SK-N-SH treated with all-trans-retinoic acid at 6 μM for 48 hours (cell line): ENCODE measurements at regions not wholly inside any gene's neighbourhood (a gene's known extent, or its start where the extent isn't known, plus 50 kb on each side); places are given as distances from the start of the nearest gene placed in this dataset.

ENCODE experiments used
- ATAC-seq: fragments of 200-7000 bp; cut with Tn5 transposase; 3 replicates; pipeline ENCODE4 v1.9.1; 2020; ENCODE audit warnings: mild to moderate bottlenecking, moderate library complexity
- ARNTL ChIP-seq: fragments of 450-650 bp; formaldehyde crosslinking; IDR thresholded peaks from 2 replicates; pipeline ENCODE4 v1.5.0; 2020; ENCODE audit warnings: low read depth, mild to moderate bottlenecking, moderate library complexity, borderline replicate concordance
- BACH2 ChIP-seq: fragments of 250-450 bp; sonication (Bioruptor Pico); IDR thresholded peaks from 2 replicates; pipeline ENCODE4 v1.9.0; 2021; ENCODE audit warnings: mild to moderate bottlenecking, borderline replicate concordance
- CREB5 ChIP-seq: fragments of 250-450 bp; sonication (Bioruptor Pico); IDR thresholded peaks from 2 replicates; pipeline ENCODE4 v1.5.1; 2020; ENCODE audit warnings: low read depth, mild to moderate bottlenecking, moderate library complexity
- CSDC2 ChIP-seq: fragments of 250-450 bp; sonication (Bioruptor Pico); IDR thresholded peaks from 2 replicates; pipeline ENCODE4 v1.5.0; 2020; ENCODE audit warnings: mild to moderate bottlenecking, moderate library complexity
- CSRNP3 ChIP-seq: fragments of 250-450 bp; sonication (Bioruptor Pico); IDR thresholded peaks from 2 replicates; pipeline ENCODE4 v1.5.1; 2021; ENCODE audit warnings: mild to moderate bottlenecking, moderate library complexity
- ESRRG ChIP-seq: fragments of 250-450 bp; sonication (Bioruptor Pico); IDR thresholded peaks from 2 replicates; pipeline ENCODE4 v1.6.1; 2021; ENCODE audit warnings: mild to moderate bottlenecking
- ISL1 ChIP-seq: fragments of 250-450 bp; sonication (Bioruptor Pico); IDR thresholded peaks from 2 replicates; pipeline ENCODE4 v2.1.2; 2022; ENCODE audit warnings: mild to moderate bottlenecking, moderate library complexity
- OSR1 ChIP-seq: fragments of 250-450 bp; sonication (Bioruptor Pico); IDR thresholded peaks from 2 replicates; pipeline ENCODE4 v1.8.0; 2022; ENCODE audit warnings: moderate library complexity, mild to moderate bottlenecking, inconsistent platforms
- PATZ1 ChIP-seq: fragments of 250-450 bp; sonication (Bioruptor Pico); IDR thresholded peaks from 2 replicates; pipeline ENCODE4 v1.8.0; 2020; ENCODE audit warnings: mild to moderate bottlenecking, moderate library complexity, borderline replicate concordance
- POU6F1 ChIP-seq: fragments of 250-450 bp; sonication (Bioruptor Pico); IDR thresholded peaks from 2 replicates; pipeline ENCODE4 v1.8.0; 2021; ENCODE audit warnings: low read depth, mild to moderate bottlenecking, moderate library complexity, borderline replicate concordance
- PPARA ChIP-seq: fragments of 250-450 bp; sonication (Bioruptor Pico); IDR thresholded peaks from 2 replicates; pipeline ENCODE4 v1.5.0; 2020; ENCODE audit warnings: mild to moderate bottlenecking, borderline replicate concordance
- RARB ChIP-seq: fragments of 250-450 bp; sonication (Bioruptor Pico); IDR thresholded peaks from 2 replicates; pipeline ENCODE4 v1.8.0; 2021; ENCODE audit warnings: mild to moderate bottlenecking, moderate library complexity
- SNAI2 ChIP-seq: fragments of 250-450 bp; sonication (Bioruptor Pico); IDR thresholded peaks from 2 replicates; pipeline ENCODE4 v1.5.0; 2020; ENCODE audit warnings: mild to moderate bottlenecking, moderate library complexity
- TCF4 ChIP-seq: fragments of 250-450 bp; sonication (Bioruptor Pico); IDR thresholded peaks from 2 replicates; pipeline ENCODE4 v1.8.0; 2021; ENCODE audit warnings: mild to moderate bottlenecking, moderate library complexity, borderline replicate concordance
- TOX ChIP-seq: fragments of 250-450 bp; sonication (Bioruptor Pico); IDR thresholded peaks from 2 replicates; pipeline ENCODE4 v1.8.0; 2021; ENCODE audit warnings: mild to moderate bottlenecking, moderate library complexity, borderline replicate concordance
- TSHZ2 ChIP-seq: fragments of 250-450 bp; sonication (Bioruptor Pico); IDR thresholded peaks from 2 replicates; pipeline ENCODE4 v1.5.0; 2020; ENCODE audit warnings: mild to moderate bottlenecking, moderate library complexity
- ZC3H10 ChIP-seq: fragments of 250-450 bp; sonication (Bioruptor Pico); IDR thresholded peaks from 2 replicates; pipeline ENCODE4 v1.5.1; 2021; ENCODE audit warnings: mild to moderate bottlenecking, moderate library complexity
- ZNF565 ChIP-seq: fragments of 450-650 bp; formaldehyde crosslinking; conservative IDR thresholded peaks from 2 replicates; pipeline ENCODE4 v1.5.0; 2020; ENCODE audit warnings: low read depth, mild to moderate bottlenecking, moderate library complexity
- ZNF70 ChIP-seq: fragments of 450-650 bp; formaldehyde crosslinking; IDR thresholded peaks from 2 replicates; pipeline ENCODE4 v1.5.0; 2020; ENCODE audit warnings: mild to moderate bottlenecking, moderate library complexity
- ZNF8 ChIP-seq: fragments of 450-650 bp; formaldehyde crosslinking; IDR thresholded peaks from 2 replicates; pipeline ENCODE4 v1.5.0; 2020; ENCODE audit warnings: mild to moderate bottlenecking, moderate library complexity

- no peak for ATAC-seq
Observed at GRCh38 chr17:71349908-71350600, 770.8 kb upstream of the SOX9 start.

More at GRCh38 chr17:71349908-71350600, 770.8 kb upstream of the SOX9 start:
- TF ChIP-seq ARNTL (CRISPR knock-in tag) (no peak), ESRRG (no peak), OSR1 (no peak), TSHZ2 (CRISPR knock-in tag) (no peak), TOX (CRISPR knock-in tag) (no peak), ZNF565 (no peak), BACH2 (CRISPR knock-in tag) (no peak), ZC3H10 (CRISPR knock-in tag) (no peak), ZNF70 (CRISPR knock-in tag) (no peak), CSDC2 (no peak), CREB5 (no peak), ZNF8 (CRISPR knock-in tag) (no peak), PPARA (CRISPR knock-in tag) (no peak), RARB (no peak), POU6F1 (CRISPR knock-in tag) (no peak), CSRNP3 (no peak), TCF4 (CRISPR knock-in tag) (no peak), PATZ1 (CRISPR knock-in tag) (no peak), ISL1 (no peak), SNAI2 (CRISPR knock-in tag) (no peak)
- TF ChIP-seq, all 23 proteins: peak for 0
